Amygdala (tissue), 56 donors: ENCODE measurements at regions not wholly inside any gene's neighbourhood (a gene's known extent, or its start where the extent isn't known, plus 50 kb on each side); places are given as distances from the start of the nearest gene placed in this dataset.
"Not testable (repeated sequence)": the region's sequence is repeated elsewhere in the genome, so short reads cannot be mapped to it uniquely, and the experiment has no call there.

Experiments
- DNase-seq, 56 donors: peaks; one replicate each; lab custom pipeline; 2025; lab: John Stamatoyannopoulos, UW

- no peak for DNase-seq
These were observed 328.3 kb downstream of the LRATD1 start for GRCh38 chr2:14960686-14961324.

GRCh38 chr2:14967729-14968128 lies 335.2 kb downstream of the LRATD1 start:
- DNase-seq: no peak

GRCh38 chr2:14975381-14975780 lies 342.9 kb downstream of the LRATD1 start:
- no peak for DNase-seq

GRCh38 chr2:14977021-14977420 lies 344.5 kb downstream of the LRATD1 start:
- DNase-seq: no peak

- no peak for DNase-seq
These were observed 346.3 kb downstream of the LRATD1 start for GRCh38 chr2:14978845-14979244.

- no peak for DNase-seq
These were observed 350.3 kb downstream of the LRATD1 start for GRCh38 chr2:14982790-14983189.

GRCh38 chr2:14988600-14988999 lies 356.1 kb downstream of the LRATD1 start:
- no peak for DNase-seq

- no peak for DNase-seq
These were observed 359.2 kb downstream of the LRATD1 start for GRCh38 chr2:14991723-14992122.

GRCh38 chr2:14994721-14995120 lies 362.2 kb downstream of the LRATD1 start:
- no peak for DNase-seq

GRCh38 chr2:14996351-14997014 lies 364.0 kb downstream of the LRATD1 start:
- no peak for DNase-seq

GRCh38 chr2:14998546-14998945 lies 366.0 kb downstream of the LRATD1 start:
- DNase-seq: no peak

GRCh38 chr2:14999114-14999661 lies 366.7 kb downstream of the LRATD1 start:
- no peak for DNase-seq

GRCh38 chr2:15002519-15002918 lies 370.0 kb downstream of the LRATD1 start:
- not testable (repeated sequence) for DNase-seq

GRCh38 chr2:15006667-15007066 lies 374.1 kb downstream of the LRATD1 start:
- DNase-seq: no peak

GRCh38 chr2:15009681-15010080 lies 377.2 kb downstream of the LRATD1 start:
- no peak for DNase-seq

GRCh38 chr2:15010346-15010745 lies 377.8 kb downstream of the LRATD1 start:
- DNase-seq: no peak

- no peak for DNase-seq
These were observed 386.3 kb downstream of the LRATD1 start for GRCh38 chr2:15018814-15019213.

- DNase-seq: no peak
These were observed 390.7 kb downstream of the LRATD1 start for GRCh38 chr2:15023221-15023620.

GRCh38 chr2:15028406-15028805 lies 395.9 kb downstream of the LRATD1 start:
- no peak for DNase-seq

GRCh38 chr2:15031745-15032240 lies 399.3 kb downstream of the LRATD1 start:
- DNase-seq: no peak

GRCh38 chr2:15034246-15034645 lies 401.7 kb downstream of the LRATD1 start:
- no peak for DNase-seq

- DNase-seq: no peak
These were observed 402.3 kb downstream of the LRATD1 start for GRCh38 chr2:15034860-15035259.
